Endodermal cell (in vitro differentiated cells): ENCODE measurements at regions not wholly inside any gene's neighbourhood (a gene's known extent, or its start where the extent isn't known, plus 50 kb on each side); places are given as distances from the start of the nearest gene placed in this dataset.

Experiments
- DNase-seq: peaks from one replicate; pipeline ENCODE4 v3.0.0-alpha.2; 2017
- H3K27ac ChIP-seq: 2 replicates; pipeline ENCODE4 v1.5.1; 2013; ENCODE audit warnings: mild to moderate bottlenecking, low read depth, low read length, moderate library complexity
- H3K27me3 ChIP-seq: 2 replicates; pipeline ENCODE4 v1.6.1; 2013; ENCODE audit warnings: mild to moderate bottlenecking, low read length, moderate library complexity; ENCODE audit not compliant: insufficient read depth, control insufficient read depth, poor library complexity, severe bottlenecking
- H3K36me3 ChIP-seq: 2 replicates; pipeline ENCODE4 v1.7.0; 2013; ENCODE audit warnings: mild to moderate bottlenecking, low read length, moderate library complexity; ENCODE audit not compliant: control insufficient read depth, insufficient read depth
- H3K4me1 ChIP-seq: one replicate; pipeline ENCODE4 v1.7.0; 2013; ENCODE audit warnings: low read length; ENCODE audit not compliant: control insufficient read depth, insufficient read depth
- H3K4me3 ChIP-seq: 2 replicates; pipeline ENCODE4 v1.5.1; 2013; ENCODE audit warnings: mild to moderate bottlenecking, low read length, moderate library complexity
- H3K9ac ChIP-seq: 2 replicates; pipeline ENCODE4 v1.6.1; 2013; ENCODE audit warnings: mild to moderate bottlenecking, low read length, moderate library complexity; ENCODE audit not compliant: poor library complexity, severe bottlenecking; ENCODE audit errors: extremely low read depth
- H3K9me3 ChIP-seq: 2 replicates; pipeline ENCODE4 v1.6.1; 2013; ENCODE audit warnings: mild to moderate bottlenecking, low read length, moderate library complexity; ENCODE audit not compliant: control insufficient read depth
- H3K27ac Mint-ChIP-seq: 2 replicates; pipeline ENCODE4 v1.8.0; 2020; ENCODE audit warnings: mixed read lengths
- H3K27me3 Mint-ChIP-seq: 2 replicates; pipeline ENCODE4 v1.8.0; 2021; ENCODE audit warnings: mild to moderate bottlenecking, mixed read lengths; ENCODE audit not compliant: insufficient read depth
- H3K36me3 Mint-ChIP-seq: 2 replicates; pipeline ENCODE4 v1.8.0; 2020; ENCODE audit warnings: low read depth, mixed read lengths
- H3K4me1 Mint-ChIP-seq: 2 replicates; pipeline ENCODE4 v1.8.0; 2020; ENCODE audit warnings: mixed read lengths
- H3K4me3 Mint-ChIP-seq: 2 replicates; pipeline ENCODE4 v1.8.0; 2020; ENCODE audit warnings: mild to moderate bottlenecking, moderate library complexity, mixed read lengths
- H3K9me3 Mint-ChIP-seq: 2 replicates; pipeline ENCODE4 v1.8.0; 2020; ENCODE audit warnings: mild to moderate bottlenecking, mixed read lengths
- WGBS, 2 experiments: methylation state at CpG; one replicate each; pipeline versions ENCODE4 v1.1.5 to v1.1.7; 2013; ENCODE audit warnings: missing lambda C conversion rate in 2 of 2, mixed read lengths in 1 of 2; ENCODE audit not compliant: insufficient coverage in 1 of 2, insufficient read length in 1 of 2; 5-methylcytosine and 5-hydroxymethylcytosine counted together
- TF ChIP-seq, protein P1 (sequence below): fragments of 200-600 bp; sonication (generic); conservative IDR thresholded peaks from 2 replicates; pipeline ENCODE4 v1.5.0; 2021; ENCODE audit warnings: antibody characterized with exemption, mild to moderate bottlenecking

DNA sequence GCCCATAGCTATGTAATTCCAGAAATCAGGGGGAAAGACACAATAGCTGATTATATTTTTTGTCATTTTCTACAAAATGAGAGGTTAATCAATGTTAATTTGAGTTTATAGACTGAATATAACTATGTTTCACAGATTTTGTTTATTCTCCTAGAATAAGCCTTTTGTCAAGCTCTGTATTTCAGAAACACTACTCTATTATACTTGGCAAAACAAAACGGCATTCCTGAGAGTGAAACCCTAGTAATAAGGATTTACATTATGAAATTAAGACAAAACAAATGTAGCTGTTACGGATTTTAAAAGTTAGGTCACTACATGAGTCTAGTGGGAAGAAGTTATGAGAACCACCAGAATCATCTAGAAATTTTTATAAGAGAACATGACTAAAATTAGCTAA is 334.2 kb downstream of the KLF12 start:
- no peak overlapping the region for H3K4me3 Mint-ChIP-seq
- H3K9me3 ChIP-seq = no peaks in the 10 kb centered on the region
- H3K4me1 Mint-ChIP-seq = no peaks in the 10 kb centered on the region
- H3K27me3 ChIP-seq = no peaks in the 10 kb centered on the region
- peaks cover 3% of the 10 kb centered on the region for H3K36me3 Mint-ChIP-seq
- H3K4me3 ChIP-seq = no peak overlapping the region
- no peaks in the 10 kb centered on the region for H3K27me3 Mint-ChIP-seq
- TF ChIP-seq, protein P1, sequence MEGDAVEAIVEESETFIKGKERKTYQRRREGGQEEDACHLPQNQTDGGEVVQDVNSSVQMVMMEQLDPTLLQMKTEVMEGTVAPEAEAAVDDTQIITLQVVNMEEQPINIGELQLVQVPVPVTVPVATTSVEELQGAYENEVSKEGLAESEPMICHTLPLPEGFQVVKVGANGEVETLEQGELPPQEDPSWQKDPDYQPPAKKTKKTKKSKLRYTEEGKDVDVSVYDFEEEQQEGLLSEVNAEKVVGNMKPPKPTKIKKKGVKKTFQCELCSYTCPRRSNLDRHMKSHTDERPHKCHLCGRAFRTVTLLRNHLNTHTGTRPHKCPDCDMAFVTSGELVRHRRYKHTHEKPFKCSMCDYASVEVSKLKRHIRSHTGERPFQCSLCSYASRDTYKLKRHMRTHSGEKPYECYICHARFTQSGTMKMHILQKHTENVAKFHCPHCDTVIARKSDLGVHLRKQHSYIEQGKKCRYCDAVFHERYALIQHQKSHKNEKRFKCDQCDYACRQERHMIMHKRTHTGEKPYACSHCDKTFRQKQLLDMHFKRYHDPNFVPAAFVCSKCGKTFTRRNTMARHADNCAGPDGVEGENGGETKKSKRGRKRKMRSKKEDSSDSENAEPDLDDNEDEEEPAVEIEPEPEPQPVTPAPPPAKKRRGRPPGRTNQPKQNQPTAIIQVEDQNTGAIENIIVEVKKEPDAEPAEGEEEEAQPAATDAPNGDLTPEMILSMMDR = no peak
- no peak overlapping the region for H3K27ac Mint-ChIP-seq
- no peaks in the 10 kb centered on the region for H3K36me3 ChIP-seq
- H3K4me1 ChIP-seq = no peaks in the 10 kb centered on the region
- no peak overlapping the region for H3K9ac ChIP-seq
- H3K27ac ChIP-seq = no peak overlapping the region
- peaks cover 3% of the 10 kb centered on the region for H3K9me3 Mint-ChIP-seq
- no peak for DNase-seq
- WGBS, 2 experiments = 80 to 88% methylated on average over 1 to 2 of the region's 2 CpGs

DNA sequence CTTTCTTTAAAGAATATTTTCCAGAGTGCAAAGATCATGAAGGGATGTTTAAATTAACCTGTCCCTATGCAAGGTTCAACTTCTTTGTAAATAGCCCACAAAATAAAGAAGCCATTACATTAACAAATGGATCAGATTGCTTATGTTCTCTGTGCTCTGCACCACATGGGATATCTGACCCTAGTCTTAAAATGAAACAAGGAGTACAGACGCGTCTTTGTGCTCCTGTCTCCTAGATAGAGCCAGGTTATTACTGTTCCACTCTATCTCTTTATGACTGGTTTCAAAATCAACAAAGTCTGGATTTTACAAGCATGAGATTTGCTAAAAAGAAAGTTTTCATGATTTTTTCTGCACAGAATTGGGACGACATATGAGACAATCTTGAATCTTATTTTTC is 339.4 kb downstream of the KLF12 start:
- H3K4me1 Mint-ChIP-seq = no peaks in the 10 kb centered on the region
- Histone ChIP-seq H3K9ac (no peak overlapping the region), H3K27me3 (no peaks in the 10 kb centered on the region), H3K4me3 (no peak overlapping the region), H3K36me3 (no peaks in the 10 kb centered on the region), H3K4me1 (no peaks in the 10 kb centered on the region), H3K9me3 (no peaks in the 10 kb centered on the region), H3K27ac (no peak overlapping the region)
- H3K36me3 Mint-ChIP-seq = peaks cover 3% of the 10 kb centered on the region
- WGBS, 2 experiments = 94 to 100% methylated on average over 3 of the region's 3 CpGs
- H3K4me3 Mint-ChIP-seq = no peak overlapping the region
- DNase-seq = no peak
- TF ChIP-seq, protein P1 = no peak
- H3K27ac Mint-ChIP-seq = no peak overlapping the region
- no peaks in the 10 kb centered on the region for H3K27me3 Mint-ChIP-seq
- peaks cover 3% of the 10 kb centered on the region for H3K9me3 Mint-ChIP-seq

DNA sequence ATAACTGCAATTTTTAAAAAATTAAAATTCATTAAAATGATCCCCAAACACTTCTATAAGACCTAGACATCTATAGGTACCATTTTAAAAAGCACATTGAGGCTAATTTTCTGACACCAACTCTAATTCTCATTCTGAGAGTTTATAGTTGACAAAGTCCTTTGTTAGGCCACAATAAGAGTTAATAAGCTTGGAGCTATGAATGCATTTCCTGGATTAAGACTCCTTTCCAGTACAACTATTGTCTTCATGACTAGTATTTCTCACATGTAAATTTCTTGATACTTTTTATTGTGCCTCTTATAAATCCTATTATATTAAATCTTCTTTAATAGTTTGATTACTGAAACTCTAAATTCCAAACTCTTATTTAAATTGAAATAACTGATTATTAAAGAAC is 340.8 kb downstream of the KLF12 start:
- Histone ChIP-seq H3K27ac (no peak overlapping the region), H3K9me3 (no peaks in the 10 kb centered on the region), H3K9ac (no peak overlapping the region), H3K4me3 (no peak overlapping the region), H3K4me1 (no peaks in the 10 kb centered on the region), H3K27me3 (no peaks in the 10 kb centered on the region), H3K36me3 (no peaks in the 10 kb centered on the region)
- TF ChIP-seq, protein P1 = no peak
- H3K9me3 Mint-ChIP-seq = no peaks in the 10 kb centered on the region
- no peaks in the 10 kb centered on the region for H3K4me1 Mint-ChIP-seq
- H3K27ac Mint-ChIP-seq = no peak overlapping the region
- no peaks in the 10 kb centered on the region for H3K27me3 Mint-ChIP-seq
- no peaks in the 10 kb centered on the region for H3K36me3 Mint-ChIP-seq
- H3K4me3 Mint-ChIP-seq = no peak overlapping the region
- no peak for DNase-seq
